Neuronal stem cell (in vitro differentiated cells): ENCODE measurements at regions not wholly inside any gene's neighbourhood (a gene's known extent, or its start where the extent isn't known, plus 50 kb on each side); places are given as distances from the start of the nearest gene placed in this dataset.
A peak's percentile ranks its signal among the peaks of the same experiment; 100 is the strongest.

Source experiments
- DNase-seq: peaks from one replicate; pipeline ENCODE4 v3.0.0-alpha.2; 2013; ENCODE audit warnings: low spot score
- H2AFZ ChIP-seq: one replicate; pipeline ENCODE4 v1.6.1; 2013; ENCODE audit warnings: mild to moderate bottlenecking, low read length, inconsistent platforms
- H2AK5ac ChIP-seq: 2 replicates; pipeline ENCODE4 v1.6.1; 2013; ENCODE audit warnings: low read depth, mild to moderate bottlenecking, inconsistent platforms, low read length, moderate library complexity, mixed read lengths
- H2BK120ac ChIP-seq: 2 replicates; pipeline ENCODE4 v1.6.1; 2013; ENCODE audit warnings: low read depth, mild to moderate bottlenecking, inconsistent platforms, low read length, moderate library complexity, mixed read lengths
- H2BK12ac ChIP-seq: one replicate; pipeline ENCODE4 v1.6.1; 2013; ENCODE audit warnings: low read length, inconsistent platforms
- H2BK15ac ChIP-seq: 2 replicates; pipeline ENCODE4 v1.6.1; 2013; ENCODE audit warnings: mild to moderate bottlenecking, low read length, inconsistent platforms, mixed read lengths
- H2BK5ac ChIP-seq: one replicate; pipeline ENCODE4 v1.6.1; 2013; ENCODE audit warnings: inconsistent platforms, mild to moderate bottlenecking, low read length, moderate library complexity
- H3K14ac ChIP-seq: one replicate; pipeline ENCODE4 v1.6.1; 2013; ENCODE audit warnings: low read length, inconsistent platforms
- H3K18ac ChIP-seq: 2 replicates; pipeline ENCODE4 v1.6.1; 2013; ENCODE audit warnings: low read length, inconsistent platforms
- H3K23ac ChIP-seq: 2 replicates; pipeline ENCODE4 v1.6.1; 2013; ENCODE audit warnings: low read depth, mild to moderate bottlenecking, mixed read lengths, low read length, inconsistent platforms; ENCODE audit not compliant: poor library complexity
- H3K27ac ChIP-seq: replicated peaks from 3 replicates; pipeline ENCODE4 v1.5.1; 2013; ENCODE audit warnings: low read length, inconsistent platforms
- H3K27me3 ChIP-seq, 3 experiments: 2 replicates each; pipeline ENCODE4 v1.6.1; 2013; ENCODE audit warnings: low read length in 3 of 3, mild to moderate bottlenecking in 2 of 3, inconsistent platforms in 1 of 3, low read depth in 1 of 3, mixed read lengths in 1 of 3, moderate library complexity in 1 of 3; ENCODE audit not compliant: control insufficient read depth in 3 of 3, insufficient read depth in 3 of 3
- H3K36me3 ChIP-seq, 2 donors: replicated peaks in 1 of 2; 2 replicates each; pipeline ENCODE4 v1.6.1; 2013; ENCODE audit warnings: low read length in 2 of 2; ENCODE audit not compliant: control insufficient read depth in 2 of 2, insufficient read depth in 2 of 2
- H3K4ac ChIP-seq: 2 replicates; pipeline ENCODE4 v1.6.1; 2013; ENCODE audit warnings: inconsistent platforms, mild to moderate bottlenecking, low read length, moderate library complexity
- H3K4me1 ChIP-seq, 2 donors: 1 replicate in 1 of 2; 2 replicates in 1 of 2; pipeline ENCODE4 v1.6.1; 2013; ENCODE audit warnings: low read length in 2 of 2, low read depth in 1 of 2; ENCODE audit not compliant: control insufficient read depth in 2 of 2, insufficient read depth in 1 of 2
- H3K4me2 ChIP-seq: one replicate; pipeline ENCODE4 v1.6.1; 2013; ENCODE audit warnings: mild to moderate bottlenecking, low read length, inconsistent platforms; ENCODE audit not compliant: insufficient read depth, poor library complexity, severe bottlenecking
- H3K4me3 ChIP-seq, 2 donors: 2 replicates each; pipeline ENCODE4 v1.5.1; 2013; ENCODE audit warnings: low read length in 2 of 2, mild to moderate bottlenecking in 2 of 2, inconsistent platforms in 1 of 2, moderate library complexity in 1 of 2
- H3K79me1 ChIP-seq: one replicate; pipeline ENCODE4 v1.6.1; 2013; ENCODE audit warnings: low read depth, mild to moderate bottlenecking, inconsistent platforms, low read length, moderate library complexity
- H3K9ac ChIP-seq: one replicate; pipeline ENCODE4 v1.6.1; 2013; ENCODE audit warnings: mild to moderate bottlenecking, low read depth, low read length, inconsistent platforms; ENCODE audit not compliant: poor library complexity
- H3K9me3 ChIP-seq, 2 donors: replicated peaks in 1 of 2; 2 replicates each; pipeline versions ENCODE3 to v1.6.1; 2013; ENCODE audit warnings: low read length in 2 of 2, mild to moderate bottlenecking in 2 of 2, inconsistent platforms in 1 of 2, low read depth in 1 of 2, mixed read lengths in 1 of 2, moderate library complexity in 1 of 2; ENCODE audit not compliant: control insufficient read depth in 2 of 2, insufficient read depth in 1 of 2
- H4K8ac ChIP-seq: one replicate; pipeline ENCODE4 v1.6.1; 2013; ENCODE audit warnings: low read depth, mild to moderate bottlenecking, inconsistent platforms, low read length, moderate library complexity
- H4K91ac ChIP-seq: one replicate; pipeline ENCODE4 v1.6.1; 2013; ENCODE audit warnings: low read length, low read depth, mild to moderate bottlenecking, inconsistent platforms; ENCODE audit not compliant: poor library complexity
- WGBS, 2 donors: extraction: QIAGEN DNeasy Blood & Tissue Kit; methylation state at CpG; one replicate each; pipeline ENCODE4 v1.1.7; 2013; ENCODE audit warnings: missing lambda C conversion rate in 2 of 2, mixed read lengths in 1 of 2; ENCODE audit not compliant: insufficient read length in 2 of 2, insufficient replicate concordance in 1 of 2; ENCODE audit errors: extremely low coverage in 2 of 2; 5-methylcytosine and 5-hydroxymethylcytosine counted together

DNA sequence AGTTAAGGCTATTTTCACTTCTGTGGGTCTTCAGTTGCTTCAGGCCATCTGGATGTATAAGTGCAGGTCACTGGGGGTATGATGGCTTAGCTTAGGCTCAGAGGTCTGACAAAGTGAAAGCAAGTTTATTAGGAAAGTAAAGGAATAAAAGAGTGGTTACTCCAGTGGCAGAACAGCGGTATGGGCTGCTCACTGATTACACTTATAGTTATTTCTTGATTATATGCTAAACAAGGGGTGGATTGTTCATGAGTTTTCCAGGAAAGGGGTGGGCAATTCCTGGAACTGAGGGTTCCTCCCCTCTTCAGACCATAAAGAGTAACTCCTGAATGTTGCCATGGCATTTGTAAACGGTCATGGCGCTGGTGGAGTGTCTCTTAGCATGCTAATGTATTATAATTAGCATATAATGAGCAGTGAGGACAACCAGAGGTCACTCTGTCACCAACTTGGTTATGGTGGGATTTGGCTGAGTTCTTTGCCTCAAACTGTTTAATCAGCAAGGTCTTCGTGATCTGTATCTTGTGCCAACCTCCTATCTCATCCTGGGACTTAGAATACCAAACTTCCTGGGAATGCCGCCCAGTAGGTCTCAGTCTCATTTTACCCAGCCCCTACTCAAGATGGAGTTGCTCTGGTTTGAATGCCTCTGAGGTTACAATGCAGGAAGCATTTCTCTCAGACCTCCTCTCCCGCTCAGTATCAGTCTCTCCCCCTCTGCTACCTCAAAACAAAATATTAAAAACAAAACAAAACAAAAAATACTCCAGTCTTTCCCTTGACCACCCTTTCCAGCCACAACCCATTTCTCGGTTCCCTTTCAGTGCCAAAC is 71.3 kb upstream of the SLC22A11 start:
- Histone ChIP-seq H3K14ac (no peak overlapping the region), H2AK5ac (no peak overlapping the region), H3K4me1 (no peaks in the 10 kb centered on the region), H3K4me3 (no peak overlapping the region), H3K4me2 (no peak overlapping the region), H3K18ac (no peak overlapping the region), H4K8ac (no peak overlapping the region), H3K9ac (no peak overlapping the region), H2BK120ac (no peak overlapping the region), H2BK15ac (no peak overlapping the region), H3K27me3 (peaks cover 0 to 10% (median 0%) of the 10 kb centered on the region in 3 experiments), H3K9me3 (no peaks in the 10 kb centered on the region), H3K79me1 (no peaks in the 10 kb centered on the region), H2BK5ac (no peak overlapping the region), H3K27ac (no peak overlapping the region), H3K23ac (no peak overlapping the region), H4K91ac (no peak overlapping the region), H3K36me3 (no peaks in the 10 kb centered on the region), H2BK12ac (no peak overlapping the region), H3K4ac (no peak overlapping the region), H2AFZ (no peak overlapping the region)
- DNase-seq, result no peak
- no CpG with 5 or more reads among the region's 7 CpGs for WGBS, 2 donors

DNA sequence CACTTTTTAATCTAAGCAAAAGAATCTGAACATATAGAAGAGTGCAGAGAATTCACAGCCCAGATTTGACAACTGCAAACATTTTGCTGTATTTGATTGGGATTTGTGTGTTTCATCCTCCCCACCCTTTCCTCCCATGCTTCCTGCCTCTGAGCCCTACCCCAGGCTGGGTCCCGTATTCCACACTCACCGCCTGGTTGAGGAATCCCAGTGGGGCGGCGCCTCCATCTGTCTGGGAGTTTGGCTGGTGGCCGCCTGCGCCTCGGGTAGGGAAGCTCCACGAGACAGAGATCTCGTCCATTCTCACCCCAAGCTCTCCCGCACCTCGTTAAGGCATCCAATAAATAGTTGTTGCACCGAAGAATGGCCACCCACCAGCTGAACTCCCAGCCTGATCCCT is 70.7 kb upstream of the SLC22A11 start:
- H3K36me3 ChIP-seq, result no peaks in the 10 kb centered on the region
- H3K27me3 ChIP-seq, result peaks cover 0 to 7% (median 0%) of the 10 kb centered on the region in 3 experiments
- H4K8ac ChIP-seq, result no peak overlapping the region
- H2BK12ac ChIP-seq, result no peak overlapping the region
- no peaks in the 10 kb centered on the region for H3K9me3 ChIP-seq
- H3K4me3 ChIP-seq, result no peak overlapping the region
- H3K4ac ChIP-seq, result no peak overlapping the region
- no peak overlapping the region for H2BK120ac ChIP-seq
- H3K9ac ChIP-seq, result no peak overlapping the region
- H2BK15ac ChIP-seq, result no peak overlapping the region
- no peak overlapping the region for H3K14ac ChIP-seq
- WGBS, 2 donors, result no CpG with 5 or more reads among the region's 12 CpGs
- H3K23ac ChIP-seq, result no peak overlapping the region
- no peak overlapping the region for H2BK5ac ChIP-seq
- no peak overlapping the region for H2AK5ac ChIP-seq
- H2AFZ ChIP-seq, result no peak overlapping the region
- no peak overlapping the region for H3K4me2 ChIP-seq
- no peak overlapping the region for H4K91ac ChIP-seq
- H3K4me1 ChIP-seq, result peaks cover 2 to 3% of the 10 kb centered on the region in 2 donors
- H3K79me1 ChIP-seq, result no peaks in the 10 kb centered on the region
- DNase-seq, result no peak
- no peak overlapping the region for H3K18ac ChIP-seq
- no peak overlapping the region for H3K27ac ChIP-seq

DNA sequence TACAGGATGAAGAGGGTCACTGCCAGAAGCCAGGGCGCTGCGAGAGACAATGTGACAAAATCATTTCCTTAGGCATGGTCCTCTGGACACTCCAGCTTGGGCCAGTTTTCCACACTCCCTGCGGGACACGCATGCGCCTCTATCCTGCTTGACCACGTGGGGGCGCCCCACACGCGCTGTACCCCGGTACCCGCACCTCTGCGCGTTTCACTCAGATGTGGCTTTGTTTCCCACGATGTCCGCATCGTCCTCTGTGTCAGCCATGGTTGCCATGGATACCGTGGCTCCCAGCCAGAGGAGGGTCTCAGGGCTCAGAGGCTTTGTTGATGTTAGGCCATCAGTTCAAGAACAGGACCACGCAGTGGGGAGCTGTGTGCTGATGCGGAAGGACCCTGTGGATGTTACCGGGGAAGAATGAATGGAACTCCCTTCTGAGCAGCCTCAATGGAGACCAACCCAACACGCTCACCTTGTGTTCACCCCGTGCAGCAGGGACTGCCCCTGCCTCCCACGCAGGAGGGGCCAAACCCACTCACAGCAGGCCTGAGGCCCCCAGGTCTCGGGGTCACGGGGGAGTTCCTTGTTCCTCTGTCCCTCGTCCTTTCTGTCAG is 65.8 kb upstream of the SLC22A11 start:
- Histone ChIP-seq H2BK12ac (peak overlapping the region; percentile 51), H4K91ac (no peak overlapping the region), H3K79me1 (no peaks in the 10 kb centered on the region), H3K23ac (peak overlapping the region; percentile 68), H2AFZ (peak overlapping the region; percentile 39), H3K27ac (no peak overlapping the region), H2BK120ac (no peak overlapping the region), H2AK5ac (peak overlapping the region; percentile 59), H3K27me3 (peaks cover 0 to 7% (median 0%) of the 10 kb centered on the region in 3 experiments), H2BK5ac (no peak overlapping the region), H3K4me2 (peak overlapping the region; percentile 34), H3K9ac (peak overlapping the region; percentile 37), H3K4me3 (no peak overlapping the region), H3K4me1 (peaks cover 5 to 6% of the 10 kb centered on the region in 2 donors), H3K4ac (peak overlapping the region; percentile 28), H3K18ac (peak overlapping the region; percentile 61), H3K36me3 (no peaks in the 10 kb centered on the region), H3K14ac (peak overlapping the region; percentile 60), H3K9me3 (peaks cover 0 to 8% of the 10 kb centered on the region in 2 donors), H2BK15ac (peak overlapping the region; percentile 71), H4K8ac (peak overlapping the region; percentile 23)
- peak; percentile 77 for DNase-seq
- no CpG with 5 or more reads among the region's 26 CpGs for WGBS, 2 donors

DNA sequence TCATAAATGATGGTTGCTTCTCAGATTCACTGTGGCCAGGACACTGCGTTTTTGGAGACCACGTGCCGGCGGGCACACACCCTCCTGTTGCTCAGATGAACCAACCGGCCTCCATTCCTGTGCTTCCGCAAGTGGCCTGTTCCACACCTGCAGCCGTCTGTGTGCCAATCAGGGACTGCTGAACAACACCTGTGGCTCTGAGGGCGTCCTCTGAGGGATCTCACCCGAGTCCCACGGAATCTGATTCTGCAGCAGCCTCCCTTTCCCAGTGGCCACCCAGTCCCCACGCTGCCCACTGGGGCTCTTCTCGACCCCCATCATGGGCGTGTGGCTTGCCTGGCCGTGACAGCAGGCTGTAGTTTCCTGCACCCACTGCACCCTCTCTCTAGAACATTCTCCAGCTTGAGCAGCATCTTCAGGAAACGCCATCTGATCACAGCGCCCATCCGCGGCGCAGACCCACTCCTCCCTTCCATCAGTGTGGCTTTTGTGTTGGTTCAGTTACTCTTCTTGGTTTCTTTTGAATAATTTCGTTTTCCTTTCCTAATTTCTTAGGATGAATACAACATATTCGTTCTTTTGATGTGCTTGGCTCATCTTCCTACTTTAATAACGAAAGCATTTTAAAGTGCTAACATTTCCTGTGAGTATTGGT is 65.1 kb upstream of the SLC22A11 start:
- H2AFZ ChIP-seq, result peak overlapping the region; percentile 39
- peaks cover 0 to 8% of the 10 kb centered on the region in 2 donors for H3K9me3 ChIP-seq
- H3K4me2 ChIP-seq, result no peak overlapping the region
- DNase-seq, result no peak
- H2BK15ac ChIP-seq, result peak overlapping the region; percentile 71
- no peak overlapping the region for H3K27ac ChIP-seq
- H2BK120ac ChIP-seq, result no peak overlapping the region
- peak overlapping the region; percentile 59 for H2AK5ac ChIP-seq
- H3K27me3 ChIP-seq, result peaks cover 0 to 7% (median 0%) of the 10 kb centered on the region in 3 experiments
- peak overlapping the region; percentile 68 for H3K23ac ChIP-seq
- no peak overlapping the region for H4K91ac ChIP-seq
- no peak overlapping the region for H2BK5ac ChIP-seq
- peak overlapping the region; percentile 60 for H3K14ac ChIP-seq
- H4K8ac ChIP-seq, result no peak overlapping the region
- no peaks in the 10 kb centered on the region for H3K79me1 ChIP-seq
- H3K36me3 ChIP-seq, result no peaks in the 10 kb centered on the region
- peak overlapping the region; percentile 61 for H3K18ac ChIP-seq
- H3K4me1 ChIP-seq, result peaks cover 5 to 6% of the 10 kb centered on the region in 2 donors
- peak overlapping the region; percentile 90 for H3K4ac ChIP-seq
- H2BK12ac ChIP-seq, result peak overlapping the region; percentile 51
- no peak overlapping the region for H3K4me3 ChIP-seq
- no CpG with 5 or more reads among the region's 22 CpGs for WGBS, 2 donors
- peak overlapping the region; percentile 25 for H3K9ac ChIP-seq
